ENCODE measurements at regions not wholly inside any gene's neighbourhood (a gene's known extent, or its start where the extent isn't known, plus 50 kb on each side); places are given as distances from the start of the nearest gene placed in this dataset.
A peak's percentile ranks its signal among the peaks of the same experiment; 100 is the strongest.

DNA sequence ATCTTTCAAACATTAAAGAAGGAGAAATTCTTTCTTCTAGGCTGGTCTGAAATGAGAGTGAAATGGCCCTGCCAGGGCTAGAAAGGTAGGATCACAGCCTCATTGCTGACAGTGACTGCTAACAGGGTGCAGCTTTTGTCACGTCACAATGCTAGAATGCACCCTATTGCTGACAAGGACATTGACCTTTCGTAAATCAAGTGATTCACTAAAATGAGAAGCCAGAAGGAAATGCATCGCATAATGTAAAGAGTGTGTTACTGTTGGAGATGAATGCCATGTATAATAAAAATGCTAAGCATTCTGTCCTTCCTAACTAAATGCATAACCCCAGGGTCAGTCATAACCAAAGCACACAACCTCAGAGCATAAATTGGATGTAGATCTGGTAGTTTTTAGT, 732.9 kb downstream of the TDRD15 start:
- no TSS peak for BruUV-seq (replicated peaks)
- Histone ChIP-seq H3K9me3 (ENCODE audit: low read length) (peaks cover 21% of the 10 kb centered on the region), H2AFZ (ENCODE audit: low read length) (no peak overlapping the region), H3K9ac (ENCODE audit: insufficient read depth, low read depth, low read length) (no peak overlapping the region), H3K4me2 (ENCODE audit: low read depth, low read length) (no peak overlapping the region), H3K27ac (ENCODE audit: extremely low read length, insufficient read depth, low read length) (no peak overlapping the region), H3K36me3 (replicated peaks in 1 of 2; ENCODE audit: control insufficient read depth in 1 of 2, insufficient read depth in 2 of 2, low read length in 2 of 2) (no peaks in the 10 kb centered on the region), H3K79me2 (ENCODE audit: insufficient read depth, low read length) (no peaks in the 10 kb centered on the region), H4K20me1 (ENCODE audit: insufficient read depth, low read length) (no peaks in the 10 kb centered on the region), H3K4me1 (ENCODE audit: insufficient read depth, low read length) (no peaks in the 10 kb centered on the region), H3K27me3 (ENCODE audit: control insufficient read depth in 1 of 2, insufficient read depth in 2 of 2, low read length in 2 of 2) (no peaks in the 10 kb centered on the region), H3K4me3 (replicated peaks in 1 of 3; ENCODE audit: insufficient read depth in 1 of 3, low read depth in 2 of 3, low read length in 3 of 3) (no peak overlapping the region)
- intact Hi-C loops (cut with micrococcal nuclease; ENCODE audit: unreplicated experiment) (no loop called here), in situ Hi-C loops (cut with HindIII; ENCODE audit: extremely low pct_ligation_motif_present, low pct_unique_long_range_greater_than_20kb) (no loop called here)
- 22% methylated on average over 3 of the region's 3 CpGs for WGBS (ENCODE audit: low lambda C conversion rate)
- POLR2A ChIA-PET = no interaction called here
- ATAC-seq = no peak
- TF ChIP-seq CREB1 (IDR thresholded peaks at IDR 0.05) = peak; percentile 67
- TF ChIP-seq CREB1 (CRISPR knock-in tag; IDR thresholded peaks at IDR 0.05) = no peak
- no peak for TF ChIP-seq ASH2L (IDR thresholded peaks at IDR 0.05; ENCODE audit: insufficient read length, low read depth, low read length)
- no peak for DNase-seq (ENCODE audit: low spot score)
- FAIRE-seq = no peak
- CTCF ChIA-PET (ENCODE audit: low intra/inter-chr PET ratio, low total read pairs) = no interaction called here

DNA sequence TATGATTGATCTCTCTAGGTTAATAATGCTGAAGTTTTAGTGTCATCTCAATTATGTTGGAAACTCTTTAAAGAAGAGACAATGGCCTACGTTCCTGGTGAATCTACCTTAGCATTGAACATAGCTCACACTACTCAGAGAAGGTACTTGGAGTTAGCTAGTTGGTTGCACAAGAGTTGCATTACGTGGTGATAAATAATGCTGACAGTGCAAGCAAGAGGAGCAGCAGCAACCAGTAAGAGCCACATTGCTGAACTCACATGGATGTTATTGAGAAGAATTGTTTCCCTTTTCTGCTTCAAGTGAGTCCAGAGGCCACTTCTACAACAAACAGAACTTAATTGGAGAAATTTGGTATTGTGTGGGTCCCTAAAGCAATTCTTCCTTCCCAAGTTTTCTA, 737.1 kb downstream of the TDRD15 start:
- no peak overlapping the region for H3K27ac ChIP-seq (ENCODE audit: extremely low read length, insufficient read depth, low read length)
- H3K9me3 ChIP-seq (ENCODE audit: low read length) = peaks cover 36% of the 10 kb centered on the region
- CTCF ChIA-PET (ENCODE audit: low intra/inter-chr PET ratio, low total read pairs) = no interaction called here
- no peak overlapping the region for H3K9ac ChIP-seq (ENCODE audit: insufficient read depth, low read depth, low read length)
- FAIRE-seq (no peak), ATAC-seq (no peak), DNase-seq (ENCODE audit: low spot score) (no peak)
- no peaks in the 10 kb centered on the region for H3K4me1 ChIP-seq (ENCODE audit: insufficient read depth, low read length)
- TF ChIP-seq CEBPB (IDR thresholded peaks at IDR 0.05; ENCODE audit: borderline replicate concordance, low read depth, low read length) (0 out of 2 replicates have a peak, but pooled peaks have one; percentile 19), ZNF225 (CRISPR knock-in tag; IDR thresholded peaks at IDR 0.05) (no peak), MAFK (conservative IDR thresholded peaks at IDR 0.05 in 1 of 2, IDR thresholded peaks at IDR 0.05 in 1 of 2; ENCODE audit: low read length in 2 of 2) (peak; percentile 92 to 95), MAFF (IDR thresholded peaks at IDR 0.05; ENCODE audit: low read depth, low read length) (peak; percentile 93)
- in situ Hi-C loops (cut with HindIII; ENCODE audit: extremely low pct_ligation_motif_present, low pct_unique_long_range_greater_than_20kb) = no loop called here
- no peaks in the 10 kb centered on the region for H3K79me2 ChIP-seq (ENCODE audit: insufficient read depth, low read length)
- H2AFZ ChIP-seq (ENCODE audit: low read length) = no peak overlapping the region
- intact Hi-C loops (cut with micrococcal nuclease; ENCODE audit: unreplicated experiment) = no loop called here
- no peaks in the 10 kb centered on the region for H3K36me3 ChIP-seq (replicated peaks in 1 of 2; ENCODE audit: control insufficient read depth in 1 of 2, insufficient read depth in 2 of 2, low read length in 2 of 2)
- BruUV-seq (replicated peaks) = no TSS peak
- POLR2A ChIA-PET = no interaction called here
- WGBS (ENCODE audit: low lambda C conversion rate) = 3% methylated on average over 2 of the region's 2 CpGs
- H3K4me2 ChIP-seq (ENCODE audit: low read depth, low read length) = no peak overlapping the region
- no peaks in the 10 kb centered on the region for H3K27me3 ChIP-seq (ENCODE audit: control insufficient read depth in 1 of 2, insufficient read depth in 2 of 2, low read length in 2 of 2)
- no peaks in the 10 kb centered on the region for H4K20me1 ChIP-seq (ENCODE audit: insufficient read depth, low read length)
- H3K4me3 ChIP-seq (replicated peaks in 1 of 3; ENCODE audit: insufficient read depth in 1 of 3, low read depth in 2 of 3, low read length in 3 of 3) = no peak overlapping the region

Data from HepG2 (cell line).